DMS153 treated with DMSO at 0.1 percent for 48 hours (cell line): ENCODE measurements at regions not wholly inside any gene's neighbourhood (a gene's known extent, or its start where the extent isn't known, plus 50 kb on each side); places are given as distances from the start of the nearest gene placed in this dataset.

Experiments
- DNase-seq: peaks from one replicate; lab custom pipeline; 2025; ENCODE audit not compliant: unreplicated experiment; lab: John Stamatoyannopoulos, UW

DNA sequence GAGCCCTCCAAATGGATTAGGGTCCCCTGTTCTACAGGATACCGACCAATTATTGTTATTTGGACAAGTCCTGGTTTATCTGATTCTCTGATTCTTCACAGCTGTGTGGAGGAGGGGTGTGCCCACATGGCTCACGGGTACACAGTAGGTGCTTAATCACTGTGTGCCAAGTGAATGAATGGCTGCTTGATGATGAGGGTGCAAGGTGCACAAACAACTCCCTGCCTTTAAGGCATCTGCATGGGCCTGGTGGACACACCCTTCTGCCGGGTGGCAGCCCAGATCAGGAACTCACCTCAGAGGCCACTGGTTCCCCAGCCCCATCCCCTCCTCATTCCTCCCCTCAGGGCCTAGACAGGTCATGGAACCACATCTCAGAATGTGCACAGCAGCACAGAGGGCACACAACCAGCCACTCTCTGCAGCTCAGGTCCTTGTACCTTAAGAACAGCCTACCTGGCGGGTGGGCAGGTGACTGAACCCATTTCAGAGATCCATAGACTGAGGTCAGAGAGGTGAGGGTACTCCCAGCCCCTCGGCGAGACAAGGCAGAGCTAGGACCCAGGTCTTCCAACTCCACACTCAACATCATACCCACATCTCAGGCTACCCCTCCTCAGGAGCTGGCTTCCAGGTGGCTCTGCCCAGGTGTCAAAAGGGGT, 50.3 kb downstream of the SHANK2 start:
- DNase-seq = no peak

DNA sequence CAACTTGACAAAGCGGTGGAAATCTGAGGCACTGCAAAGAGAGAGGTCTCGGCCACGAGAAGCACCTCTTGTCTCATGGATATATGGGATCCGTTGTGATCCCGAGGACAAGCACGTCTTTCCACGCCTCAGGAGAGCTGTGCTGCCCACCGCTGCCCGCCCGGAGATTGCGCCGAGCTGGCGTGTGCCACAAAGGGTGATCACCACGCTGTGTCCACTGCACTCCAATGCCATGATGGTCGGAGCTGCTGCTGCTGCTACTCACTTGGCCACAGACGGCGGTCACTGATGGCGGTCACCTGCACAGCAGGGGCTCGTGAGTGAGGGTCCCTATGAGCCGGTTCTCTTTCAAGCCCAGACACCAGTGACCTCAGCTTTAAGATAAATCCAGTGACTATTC, 51.1 kb downstream of the SHANK2 start:
- DNase-seq = no peak

DNA sequence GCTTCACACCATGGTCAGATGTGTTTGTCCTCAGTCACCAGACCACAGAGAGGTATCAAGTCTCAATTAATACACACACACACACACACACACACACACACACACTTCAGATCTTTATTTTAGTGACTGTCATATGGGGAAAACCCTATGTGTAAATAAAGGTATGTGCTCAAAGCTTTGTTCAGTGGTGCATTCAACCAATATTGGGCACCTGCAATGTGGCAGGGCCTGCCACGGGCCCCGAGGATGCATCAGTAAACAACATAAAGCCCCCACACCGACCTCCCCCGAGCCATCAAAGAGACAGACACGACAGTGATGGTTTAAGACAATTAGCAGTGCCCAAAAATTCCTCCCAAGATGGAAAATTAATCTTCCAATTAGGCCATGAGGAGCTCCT, 51.6 kb downstream of the SHANK2 start:
- no peak for DNase-seq

DNA sequence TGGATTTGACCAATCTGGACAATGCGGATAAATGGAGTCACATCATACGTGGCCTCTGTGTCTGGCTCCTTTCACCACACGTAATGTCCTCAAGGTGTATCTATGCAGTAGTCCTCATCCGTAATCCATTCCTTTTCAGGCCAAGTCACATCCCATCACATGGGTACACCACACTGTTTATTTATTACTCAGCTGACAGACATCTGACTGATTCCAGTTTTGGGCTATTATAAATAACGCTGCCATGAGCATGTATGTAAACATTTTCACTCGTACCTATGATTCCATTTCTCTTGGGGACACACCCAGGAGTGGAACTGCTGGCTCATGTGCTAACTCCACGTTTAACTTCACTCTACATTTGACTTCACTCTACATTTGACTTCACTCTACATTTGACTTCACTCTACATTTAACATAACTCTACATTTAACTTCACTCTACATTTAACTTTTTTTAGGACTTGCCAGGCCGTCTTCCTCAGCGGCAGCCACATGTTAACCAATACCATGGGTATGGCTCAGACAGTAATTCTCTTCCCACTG, 52.1 kb downstream of the SHANK2 start:
- no peak for DNase-seq

- DNase-seq = no peak
Measured at GRCh38 chr11:71199226-71199820, 53.1 kb downstream of the SHANK2 start.

- no peak for DNase-seq
Measured at GRCh38 chr11:71198823-71199165, 53.6 kb downstream of the SHANK2 start.

- DNase-seq = no peak
Measured at GRCh38 chr11:71198141-71198822, 54.1 kb downstream of the SHANK2 start.

GRCh38 chr11:71197096-71197495, 55.3 kb downstream of the SHANK2 start:
- DNase-seq = no peak

GRCh38 chr11:71194710-71195109, 57.7 kb downstream of the SHANK2 start:
- no peak for DNase-seq

DNA sequence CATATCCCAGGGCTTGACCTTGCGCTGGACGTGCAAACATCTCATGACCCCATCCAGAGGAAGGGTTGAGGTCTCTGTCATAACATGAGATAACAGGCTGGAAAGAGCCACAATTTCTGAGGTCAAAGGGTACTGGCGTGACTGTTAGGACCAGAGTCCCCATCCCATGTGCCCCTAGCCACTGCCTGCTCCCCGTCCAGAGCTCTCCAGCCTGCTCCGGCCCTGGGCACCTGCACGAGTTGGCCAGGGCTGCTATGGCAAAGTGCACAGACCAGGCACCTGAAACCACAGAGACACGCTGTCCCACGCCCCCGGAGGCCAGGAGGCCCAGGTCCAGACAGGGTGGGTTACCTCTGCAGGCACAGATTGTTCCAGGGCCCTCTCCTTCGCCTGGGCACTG, 58.9 kb downstream of the SHANK2 start:
- no peak for DNase-seq

DNA sequence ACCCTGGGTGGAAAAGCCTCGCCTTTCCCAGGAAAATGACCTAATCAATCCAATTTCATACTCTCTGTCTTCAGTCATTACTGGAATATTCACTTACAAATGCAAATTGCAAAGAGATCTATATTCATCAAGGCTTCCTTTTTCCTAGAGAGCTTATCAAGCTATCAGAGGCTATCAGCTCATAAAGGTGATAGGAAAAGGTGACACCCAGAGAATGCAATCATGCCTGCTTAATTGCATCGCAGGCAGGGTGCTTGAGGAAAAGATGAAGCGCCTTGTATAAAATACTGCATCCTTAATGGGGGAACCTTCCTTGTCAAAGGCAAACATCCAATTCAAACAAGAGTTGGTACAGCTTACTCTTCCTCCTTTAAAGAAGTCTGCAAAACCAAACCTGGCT, 59.7 kb downstream of the SHANK2 start:
- no peak for DNase-seq

DNA sequence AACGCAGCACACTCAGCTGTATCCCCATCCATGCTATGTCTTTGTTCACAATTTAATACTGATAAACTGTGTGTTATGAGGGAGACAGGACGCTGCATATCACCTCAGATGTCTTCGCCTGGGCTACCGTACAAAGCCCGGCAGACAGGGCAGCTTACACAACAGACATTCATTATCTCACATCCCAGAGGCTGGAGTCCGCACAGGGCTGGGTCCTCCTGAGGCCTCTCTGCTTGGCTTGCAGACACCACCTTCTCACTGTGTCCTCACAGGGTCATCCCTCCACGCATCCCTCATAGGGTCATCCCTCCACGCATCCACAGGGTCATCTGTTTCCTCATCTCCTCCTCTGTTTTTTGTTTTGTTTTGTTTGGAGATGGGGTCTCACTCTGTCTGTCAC, 61.2 kb downstream of the SHANK2 start:
- no peak for DNase-seq

DNA sequence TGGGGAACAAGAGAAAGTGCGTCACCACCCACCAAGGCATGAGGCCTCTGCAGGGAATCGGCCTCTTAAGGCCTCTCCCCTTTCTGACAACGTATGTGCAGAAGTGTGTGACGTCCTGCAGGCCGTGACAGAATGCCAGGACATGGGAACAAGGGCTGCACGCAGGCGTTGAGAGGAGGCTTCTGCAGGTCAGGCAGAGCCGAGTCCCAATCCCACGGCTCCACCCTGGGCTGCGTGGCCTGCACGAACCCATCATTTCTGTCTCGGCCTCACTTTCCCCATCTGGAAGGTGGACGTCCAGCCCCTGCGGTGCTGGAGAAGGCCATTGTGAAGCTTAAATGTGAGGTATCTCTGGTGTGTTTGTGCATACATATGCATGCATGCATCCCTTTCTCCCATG, 61.8 kb downstream of the SHANK2 start:
- no peak for DNase-seq

DNA sequence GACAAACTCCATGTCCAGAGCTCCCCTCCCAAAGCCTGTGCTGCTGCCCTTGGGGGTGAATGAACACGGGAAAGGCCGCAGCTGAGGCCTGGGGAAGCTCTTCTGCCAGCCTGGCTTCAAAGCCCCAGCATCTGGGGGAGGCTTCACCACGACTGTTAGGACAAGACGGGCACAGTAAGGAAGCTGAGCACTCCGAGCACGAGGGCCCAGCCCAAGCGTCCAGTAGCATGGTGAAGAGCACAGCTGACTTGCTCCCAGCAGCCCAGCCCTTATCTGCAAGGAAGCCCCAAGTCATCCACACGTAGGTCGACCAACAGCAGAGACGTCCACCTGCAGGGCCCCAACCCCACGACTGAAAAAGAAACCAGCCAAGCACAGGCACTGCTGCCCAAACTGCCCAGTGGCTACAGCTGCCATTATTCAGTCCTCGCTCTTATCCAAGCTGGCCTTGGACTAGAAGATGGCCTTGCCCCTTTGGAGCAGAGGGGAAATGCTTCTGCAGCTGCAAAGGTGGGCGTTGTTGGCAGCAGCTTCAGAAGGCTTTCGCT, 62.5 kb downstream of the SHANK2 start:
- DNase-seq = no peak

GRCh38 chr11:71188886-71189767, 63.2 kb downstream of the SHANK2 start:
- no peak for DNase-seq

DNA sequence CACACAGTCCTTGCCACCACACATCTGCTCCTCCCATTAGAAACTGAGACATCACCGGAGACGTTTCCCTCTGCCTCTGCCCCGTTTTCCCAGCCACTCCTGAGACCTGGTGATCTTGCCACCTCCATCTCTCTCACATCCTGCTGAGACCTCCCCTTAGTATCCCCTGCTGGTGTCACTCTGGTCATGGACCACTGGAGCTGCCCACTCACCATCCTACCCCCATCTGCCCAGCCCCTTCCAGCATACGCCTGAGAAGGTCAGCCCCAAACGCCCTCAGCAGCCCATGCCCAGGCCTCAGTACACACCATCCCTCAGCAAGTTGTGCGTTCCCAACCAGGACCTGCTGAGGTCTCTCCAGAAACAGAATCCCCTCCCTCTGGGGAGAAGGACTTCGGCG, 64.3 kb downstream of the SHANK2 start:
- no peak for DNase-seq

DNA sequence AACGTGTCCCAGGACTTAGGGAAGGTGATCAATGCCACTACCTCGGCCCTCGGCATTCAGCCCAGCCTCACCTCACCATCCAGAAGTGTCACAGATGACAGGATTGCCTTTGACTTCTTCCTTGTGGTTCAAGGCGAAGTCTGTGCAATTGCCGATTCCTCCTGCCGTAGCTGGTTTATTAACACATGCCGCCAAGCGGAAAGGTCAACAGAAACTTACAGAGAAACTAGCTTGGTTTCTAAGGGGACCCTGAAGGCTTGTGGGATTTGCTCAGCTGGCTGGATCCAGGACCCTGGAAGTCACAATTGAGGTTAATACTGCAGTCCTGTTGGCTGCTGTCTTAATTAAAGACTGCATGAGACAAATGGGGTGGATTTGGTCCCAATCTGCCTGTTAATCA, 65.6 kb downstream of the SHANK2 start:
- no peak for DNase-seq

DNA sequence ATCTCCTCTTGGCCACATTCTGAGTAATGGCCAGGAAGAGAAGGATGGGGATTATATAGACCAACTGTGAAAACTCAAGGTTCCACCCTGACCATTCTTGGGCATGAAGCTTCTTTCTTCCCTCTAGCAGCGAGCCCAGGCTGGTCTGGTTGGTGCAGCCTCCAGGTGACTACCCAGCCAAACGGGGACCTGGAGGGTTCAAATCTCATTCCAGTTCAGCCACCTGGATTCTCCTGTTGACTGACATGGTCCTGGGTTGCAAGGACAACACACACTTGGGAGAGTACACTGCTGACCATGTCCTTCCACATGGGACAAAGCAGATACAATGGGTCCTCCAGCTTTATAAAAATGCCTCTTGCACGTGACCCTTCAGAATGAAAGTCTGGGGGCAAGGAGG, 67.0 kb downstream of the SHANK2 start:
- DNase-seq = no peak

DNA sequence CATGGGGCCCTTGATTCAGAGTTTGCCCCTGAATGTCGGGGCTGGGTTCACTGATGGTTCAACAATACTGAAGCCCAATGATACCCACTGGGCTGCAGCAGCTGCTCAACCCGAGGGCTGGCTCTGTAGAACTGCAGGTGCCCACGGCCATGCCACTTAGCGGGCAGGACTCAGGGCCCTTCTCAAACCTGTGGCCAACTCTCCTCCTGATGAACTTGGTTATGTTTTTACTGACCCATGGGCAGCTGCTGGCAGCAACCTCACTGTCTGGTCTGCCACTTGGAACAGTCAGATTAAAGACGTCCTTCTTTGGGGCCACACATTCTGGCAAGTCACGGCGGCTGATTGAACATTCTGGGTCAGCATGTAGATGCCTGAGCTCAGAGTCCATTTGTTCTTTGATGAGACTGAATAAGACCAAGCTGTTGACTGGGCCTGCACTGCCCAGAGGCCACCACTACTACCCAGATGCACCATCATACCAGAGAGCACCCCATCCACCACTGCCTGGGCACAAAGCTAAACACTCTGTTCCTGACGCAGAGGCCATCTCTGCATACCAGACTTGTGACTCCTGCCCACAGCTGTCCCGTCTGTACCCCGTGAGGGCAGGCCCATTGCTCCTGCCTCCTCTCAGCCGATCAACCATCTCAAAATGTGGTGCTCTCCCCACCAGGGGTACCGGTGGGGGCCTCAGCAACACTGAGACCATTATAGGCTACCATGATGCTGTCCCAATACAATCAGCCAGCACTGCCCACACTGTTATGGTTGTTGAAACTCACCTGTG, 67.8 kb downstream of the SHANK2 start:
- DNase-seq = no peak

GRCh38 chr11:71183878-71184277, 68.5 kb downstream of the SHANK2 start:
- no peak for DNase-seq
